ENCODE measurements at regions not wholly inside any gene's neighbourhood (a gene's known extent, or its start where the extent isn't known, plus 50 kb on each side); places are given as distances from the start of the nearest gene placed in this dataset.

- intact Hi-C loops (cut with micrococcal nuclease) = loop anchor here (5.0 kb wide), 1 partner anchor 142 kb away; the partner anchor contains the start of gene IER5L
- CTCF ChIA-PET = no interaction called here
- in situ Hi-C loops (cut with MboI; ENCODE audit: low sequenced_read_pairs) = no loop called here
These were observed 141.2 kb upstream of the IER5L start for GRCh38 chr9:129319076-129319937.

More at GRCh38 chr9:129319076-129319937, 141.2 kb upstream of the IER5L start:
- POLR2A ChIA-PET (ENCODE audit: unreplicated experiment) = no interaction called here
- no peak overlapping the region for H4K5ac ChIP-seq (ENCODE audit: low read depth, low read length)
- no peak overlapping the region for H3K9ac ChIP-seq (ENCODE audit: low read depth, low read length)
- H2BK120ac ChIP-seq (ENCODE audit: low read depth, low read length) = peak overlapping the region; percentile 89
- H3K9me1 ChIP-seq (ENCODE audit: insufficient read depth, low read length) = peaks cover 15% of the 10 kb centered on the region; the same call in 1 of the 2 replicates
- no peaks in the 10 kb centered on the region for H3K79me1 ChIP-seq (ENCODE audit: low read depth in 1 of 2, low read length in 2 of 2)
- H3K4me3 ChIP-seq (ENCODE audit: insufficient read depth, low read depth, low read length) = no peak overlapping the region
- no peaks in the 10 kb centered on the region for H4K20me1 ChIP-seq (ENCODE audit: insufficient read depth, low read length)
- no peaks in the 10 kb centered on the region for H3K27me3 ChIP-seq (ENCODE audit: control insufficient read depth, insufficient read depth, low read length)
- no peaks in the 10 kb centered on the region for H3K9me3 ChIP-seq (ENCODE audit: control insufficient read depth, insufficient read depth, low read length)
- H3K4me2 ChIP-seq (ENCODE audit: low read depth, low read length) = no peak overlapping the region
- TF ChIP-seq RFX5 (IDR thresholded peaks at IDR 0.05; ENCODE audit: low read depth, low read length) (no peak), NFE2L2 (IDR thresholded peaks at IDR 0.05; ENCODE audit: low read depth, low read length) (no peak), MAZ (IDR thresholded peaks at IDR 0.05; ENCODE audit: borderline replicate concordance, low read depth, low read length) (no peak), MAFK (IDR thresholded peaks at IDR 0.05; ENCODE audit: low read depth, low read length) (no peak), CTCF (conservative IDR thresholded peaks at IDR 0.05; ENCODE audit: low read depth, low read length) (no peak), SMC3 (IDR thresholded peaks at IDR 0.05; ENCODE audit: low read depth, low read length) (no peak), MXI1 (IDR thresholded peaks at IDR 0.05; ENCODE audit: borderline replicate concordance, low read depth, low read length) (no peak), CHD1 (IDR thresholded peaks at IDR 0.05; ENCODE audit: low read depth, low read length) (no peak), CEBPB (IDR thresholded peaks at IDR 0.05; ENCODE audit: low read depth, low read length) (no peak), BHLHE40 (IDR thresholded peaks at IDR 0.05; ENCODE audit: low read depth, low read length) (no peak), RAD21 (IDR thresholded peaks at IDR 0.05; ENCODE audit: low read length) (no peak), POLR2A (IDR thresholded peaks at IDR 0.05; ENCODE audit: low read depth, low read length) (no peak), FOS (IDR thresholded peaks at IDR 0.05; ENCODE audit: low read depth, low read length) (no peak), RCOR1 (IDR thresholded peaks at IDR 0.05; ENCODE audit: insufficient replicate concordance, low read length) (no peak)
- H3K14ac ChIP-seq (replicated peaks; ENCODE audit: low read depth, low read length) = no peak overlapping the region
- no peaks in the 10 kb centered on the region for H3K36me3 ChIP-seq (ENCODE audit: control insufficient read depth, insufficient read depth, low read length)
- H3K27ac ChIP-seq (ENCODE audit: insufficient read depth, low read length) = no peak overlapping the region
- no peak overlapping the region; the same call in 1 of the 2 replicates for H2AK5ac ChIP-seq (ENCODE audit: low read depth, low read length)
- DNase-seq (no peak), ATAC-seq (ENCODE audit: low read depth) (no peak)
- no peak overlapping the region for H2BK15ac ChIP-seq (ENCODE audit: low read depth, low read length)
- peak overlapping the region in 1 of 2 experiments; percentile 94; a peak in 1 of 4 replicates for H4K8ac ChIP-seq (ENCODE audit: low read depth in 2 of 2, low read length in 2 of 2)
- H3K4me1 ChIP-seq (ENCODE audit: control insufficient read depth, insufficient read depth, low read length) = peaks cover 35% of the 10 kb centered on the region
- BruUV-seq (replicated peaks) = no TSS peak
- 80% methylated on average over 5 of the region's 30 CpGs; no CpG with 5 or more reads in 1 of the 2 experiments for WGBS, 2 experiments (ENCODE audit: extremely low coverage in 2 of 2, insufficient read length in 1 of 2)
- H3K56ac ChIP-seq (ENCODE audit: extremely low read depth, insufficient read depth, low read length) = no peak overlapping the region
- peak overlapping the region; percentile 98; the same call in 1 of the 2 replicates for H3K4ac ChIP-seq (ENCODE audit: low read depth, low read length)
- no peak overlapping the region for H2AFZ ChIP-seq (replicated peaks; ENCODE audit: low read length, poor library complexity)
- H2BK5ac ChIP-seq (ENCODE audit: low read depth, low read length, poor library complexity, severe bottlenecking) = no peak overlapping the region
- no peak overlapping the region for H4K91ac ChIP-seq (ENCODE audit: insufficient read depth, low read depth, low read length)
- no peak overlapping the region for H2BK20ac ChIP-seq (ENCODE audit: low read depth, low read length)
- H3K18ac ChIP-seq (ENCODE audit: low read depth, low read length) = no peak overlapping the region
- no peak overlapping the region for H3K23ac ChIP-seq (ENCODE audit: low read depth, low read length)
- dilution Hi-C loops (cut with HindIII; ENCODE audit: low sequenced_read_pairs, unreplicated experiment) = no loop called here
- H2AK9ac ChIP-seq (replicated peaks; ENCODE audit: low read depth, low read length, poor library complexity) = no peak overlapping the region
